Activated naive CD4-positive, alpha-beta T cell treated with anti-CD3 and anti-CD28 coated beads, Interleukin-2, amount 10 ng/mL, durations not matched to agents 7 days and 5 days (primary cell): ENCODE measurements at regions not wholly inside any gene's neighbourhood (a gene's known extent, or its start where the extent isn't known, plus 50 kb on each side); places are given as distances from the start of the nearest gene placed in this dataset.

Source experiments
- CTCF ChIA-PET: fragments of 350-600 bp; sonication (Branson Sonifier 250); formaldehyde crosslinking; loops from one replicate; lab custom pipeline; 2021; ENCODE audit warnings: antibody characterized with exemption; lab: Charles Lee
- DNase-seq: peaks from one replicate; pipeline ENCODE4 v3.0.0-alpha.2; 2020
- H3K27ac Mint-ChIP-seq: one replicate; pipeline ENCODE4 v1.8.0; 2021; ENCODE audit warnings: mild to moderate bottlenecking, moderate library complexity, mixed read lengths
- H3K27me3 Mint-ChIP-seq: one replicate; pipeline ENCODE4 v1.8.0; 2021; ENCODE audit warnings: mild to moderate bottlenecking, mixed read lengths
- H3K36me3 Mint-ChIP-seq: one replicate; pipeline ENCODE4 v1.8.0; 2021; ENCODE audit warnings: mixed read lengths
- H3K4me1 Mint-ChIP-seq: one replicate; pipeline ENCODE4 v1.8.0; 2021; ENCODE audit warnings: mixed read lengths
- H3K4me3 Mint-ChIP-seq: one replicate; pipeline ENCODE4 v1.8.0; 2021; ENCODE audit warnings: mild to moderate bottlenecking, moderate library complexity, mixed read lengths
- H3K9me3 Mint-ChIP-seq: one replicate; pipeline ENCODE4 v1.8.0; 2021; ENCODE audit warnings: mixed read lengths

DNA sequence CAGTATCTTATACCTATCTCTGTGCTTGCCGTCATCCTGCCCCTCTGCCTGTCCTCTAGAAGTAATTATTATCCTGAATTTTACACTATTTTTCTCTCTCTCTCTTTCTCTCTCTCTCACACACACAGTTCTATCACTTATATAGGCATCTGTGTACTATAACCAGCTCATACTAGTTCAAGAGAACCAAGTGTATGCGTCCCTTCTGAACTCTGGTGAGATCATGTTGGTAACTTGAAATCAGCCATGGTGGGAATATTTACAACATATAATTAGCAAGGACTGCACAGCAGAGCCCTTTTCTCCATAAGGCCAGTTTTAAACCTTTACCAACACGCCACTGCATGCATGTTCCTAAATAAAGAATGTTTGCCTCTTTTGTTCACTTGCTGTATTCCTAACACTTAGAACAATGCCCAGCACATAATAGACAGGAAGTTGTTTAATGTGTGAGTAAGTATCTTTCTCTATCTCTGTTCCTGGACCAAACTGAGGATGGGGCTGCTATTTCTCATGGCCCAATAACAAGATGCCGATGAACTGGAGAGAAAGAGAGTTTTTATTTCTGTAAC lies 51.1 kb upstream of the IL21 start:
- H3K4me3 Mint-ChIP-seq: no peak overlapping the region
- H3K4me1 Mint-ChIP-seq: peaks cover 49% of the 10 kb centered on the region
- no peaks in the 10 kb centered on the region for H3K27me3 Mint-ChIP-seq
- peaks cover 6% of the 10 kb centered on the region for H3K9me3 Mint-ChIP-seq
- DNase-seq: no peak
- CTCF ChIA-PET: interaction anchor here (0.9 kb wide), 1 partner anchor 86 kb away, joined by 3 read pairs; no protein-coding TSS in a partner anchor
- H3K36me3 Mint-ChIP-seq: peaks cover 2% of the 10 kb centered on the region
- no peak overlapping the region for H3K27ac Mint-ChIP-seq

DNA sequence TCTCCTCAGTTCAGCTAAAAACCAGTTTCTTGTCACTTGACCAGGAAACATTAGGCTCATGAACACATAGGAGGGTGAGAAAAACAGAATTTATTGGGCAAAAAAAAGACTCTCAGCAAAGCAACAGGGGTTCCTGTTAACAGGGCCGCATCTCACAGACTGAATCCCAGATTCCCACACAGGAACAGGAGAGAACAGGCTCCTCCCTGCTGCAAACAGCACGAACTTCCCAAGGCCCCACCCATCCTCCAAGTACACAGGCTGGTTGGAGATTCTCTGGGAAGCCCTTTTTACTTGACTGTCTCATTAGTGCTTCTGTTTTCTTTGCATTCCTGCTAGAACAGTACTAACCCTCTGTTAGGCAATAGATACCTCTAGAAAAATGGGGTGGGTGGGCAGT lies 52.4 kb upstream of the IL21 start:
- H3K9me3 Mint-ChIP-seq: peaks cover 6% of the 10 kb centered on the region
- H3K4me3 Mint-ChIP-seq: no peak overlapping the region
- DNase-seq: no peak
- no peaks in the 10 kb centered on the region for H3K27me3 Mint-ChIP-seq
- CTCF ChIA-PET: interaction anchor here (0.9 kb wide), 1 partner anchor 85 kb away, joined by 3 read pairs; no protein-coding TSS in a partner anchor
- no peak overlapping the region for H3K27ac Mint-ChIP-seq
- H3K4me1 Mint-ChIP-seq: peaks cover 37% of the 10 kb centered on the region
- H3K36me3 Mint-ChIP-seq: no peaks in the 10 kb centered on the region

DNA sequence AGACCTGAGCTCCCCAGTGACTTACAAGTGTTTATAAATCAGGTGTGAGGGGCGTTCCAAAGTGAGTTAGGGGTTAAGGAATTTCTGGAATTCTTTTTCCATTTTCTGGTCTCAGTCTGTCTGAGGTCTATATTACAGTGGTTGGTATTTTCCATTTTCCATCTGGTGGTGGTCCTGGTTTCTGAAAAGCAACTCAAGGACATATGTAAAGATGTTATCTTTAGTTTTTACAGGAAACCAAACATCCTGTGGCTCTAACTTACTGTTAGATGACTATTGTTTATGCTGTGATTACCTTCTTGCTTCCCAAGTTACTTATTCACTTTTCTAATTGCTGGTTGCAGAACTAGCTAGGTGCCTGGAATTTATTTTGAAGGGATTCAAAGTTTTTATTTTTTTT lies 53.5 kb upstream of the IL21 start:
- Mint-ChIP-seq H3K36me3 (no peaks in the 10 kb centered on the region), H3K4me1 (peaks cover 26% of the 10 kb centered on the region), H3K27me3 (no peaks in the 10 kb centered on the region), H3K4me3 (no peak overlapping the region), H3K9me3 (peaks cover 6% of the 10 kb centered on the region), H3K27ac (no peak overlapping the region)
- DNase-seq: no peak
- CTCF ChIA-PET: interaction anchor here (1.0 kb wide), 1 partner anchor 40 kb away, joined by 3 read pairs; no protein-coding TSS in a partner anchor

DNA sequence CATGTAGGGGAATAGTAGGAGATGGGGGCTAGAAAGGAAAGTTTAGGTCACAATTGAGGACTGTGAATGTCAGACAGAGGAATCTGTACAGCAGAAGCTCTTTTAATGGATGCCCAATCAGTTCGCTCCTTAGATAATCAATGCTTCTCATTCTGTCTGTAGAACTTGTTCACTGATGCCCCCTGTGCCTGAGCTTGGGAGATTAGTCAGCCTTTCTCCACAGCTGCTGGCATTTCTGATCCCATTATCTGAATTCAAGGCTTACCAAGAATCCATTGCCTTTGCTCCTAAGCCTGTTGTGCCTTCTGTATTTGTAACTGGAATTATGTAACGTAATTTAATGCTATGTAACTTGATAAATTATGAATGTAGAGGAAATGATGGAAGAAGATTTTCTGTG lies 53.2 kb upstream of the BBS12 start:
- no peak overlapping the region for H3K27ac Mint-ChIP-seq
- DNase-seq: no peak
- peaks cover 8% of the 10 kb centered on the region for H3K4me1 Mint-ChIP-seq
- no peaks in the 10 kb centered on the region for H3K27me3 Mint-ChIP-seq
- CTCF ChIA-PET: no interaction called here
- H3K9me3 Mint-ChIP-seq: peaks cover 33% of the 10 kb centered on the region
- no peak overlapping the region for H3K4me3 Mint-ChIP-seq
- H3K36me3 Mint-ChIP-seq: peaks cover 7% of the 10 kb centered on the region

DNA sequence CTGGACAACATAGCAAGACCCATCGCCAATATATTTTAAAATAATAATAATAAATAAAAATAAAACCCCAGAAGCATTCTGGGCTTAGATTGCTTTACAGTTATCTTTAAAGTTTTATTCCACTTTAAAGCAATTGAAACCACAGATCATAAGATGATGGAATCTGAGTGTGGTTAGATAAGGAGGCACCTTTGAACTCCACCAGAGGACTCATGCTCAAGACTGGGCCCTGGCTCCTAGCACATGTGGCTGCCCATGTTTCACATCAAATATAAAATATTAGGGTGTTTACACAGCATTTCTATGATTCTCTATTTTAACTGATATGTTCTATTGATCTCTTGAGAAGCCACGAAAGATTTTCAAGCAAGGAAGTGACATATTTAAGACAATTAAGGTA lies 52.6 kb upstream of the BBS12 start:
- H3K36me3 Mint-ChIP-seq: peaks cover 7% of the 10 kb centered on the region
- no peaks in the 10 kb centered on the region for H3K27me3 Mint-ChIP-seq
- H3K4me3 Mint-ChIP-seq: no peak overlapping the region
- H3K27ac Mint-ChIP-seq: no peak overlapping the region
- DNase-seq: no peak
- H3K9me3 Mint-ChIP-seq: peaks cover 33% of the 10 kb centered on the region
- CTCF ChIA-PET: no interaction called here
- H3K4me1 Mint-ChIP-seq: peaks cover 2% of the 10 kb centered on the region

DNA sequence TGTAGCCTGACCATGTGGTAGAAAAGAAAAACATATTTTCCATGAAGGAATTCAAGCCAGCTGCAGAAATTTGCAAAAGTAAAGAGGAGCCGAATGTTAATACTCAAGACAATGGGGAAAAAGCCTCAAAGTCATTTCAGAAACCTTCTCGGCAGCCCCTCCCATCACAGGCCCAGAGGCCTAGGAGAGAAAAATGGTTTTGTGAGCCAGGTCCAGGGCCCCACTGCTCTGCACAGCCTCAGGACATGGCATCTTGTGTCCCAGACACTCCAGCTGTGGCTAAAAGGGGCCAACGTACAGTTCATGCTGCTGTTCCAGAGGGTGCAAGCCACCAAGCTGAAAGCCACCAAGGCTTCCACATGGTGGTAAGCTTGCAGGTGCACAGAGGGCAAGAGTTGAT lies 50.9 kb upstream of the BBS12 start:
- peaks cover 29% of the 10 kb centered on the region for H3K9me3 Mint-ChIP-seq
- no peak overlapping the region for H3K4me3 Mint-ChIP-seq
- no peak for DNase-seq
- H3K27ac Mint-ChIP-seq: no peak overlapping the region
- H3K27me3 Mint-ChIP-seq: no peaks in the 10 kb centered on the region
- CTCF ChIA-PET: no interaction called here
- peaks cover 7% of the 10 kb centered on the region for H3K36me3 Mint-ChIP-seq
- H3K4me1 Mint-ChIP-seq: no peaks in the 10 kb centered on the region
